ENCODE measurements at regions not wholly inside any gene's neighbourhood (a gene's known extent, or its start where the extent isn't known, plus 50 kb on each side); places are given as distances from the start of the nearest gene placed in this dataset.

GRCh38 chr3:64939747-64940450 lies 252.1 kb upstream of the ADAMTS9 start:
- DNase-seq (ENCODE audit: low read depth, low spot score): no peak

GRCh38 chr3:64939309-64939708 lies 251.5 kb upstream of the ADAMTS9 start:
- no peaks in the 10 kb centered on the region for H3K36me3 ChIP-seq (ENCODE audit: insufficient read depth, low read length)
- no peak for TF ChIP-seq EZH2 (IDR thresholded peaks at IDR 0.05)
- no peak for TF ChIP-seq FOXP2 (optimal IDR thresholded peaks at IDR 0.05; ENCODE audit: control extremely low read depth, extremely low read length, insufficient read depth)
- no peak for TF ChIP-seq POLR2AphosphoS5 (IDR thresholded peaks at IDR 0.05; ENCODE audit: borderline replicate concordance, low read depth, low read length)
- no peak overlapping the region for H3K27ac ChIP-seq
- no peak for DNase-seq (ENCODE audit: low read depth, low spot score)
- no peak overlapping the region for H3K4me3 ChIP-seq
- no peaks in the 10 kb centered on the region for H3K9me3 ChIP-seq (ENCODE audit: low read depth, low read length)
- H3K9ac ChIP-seq (ENCODE audit: insufficient read length): no peak overlapping the region

More at GRCh38 chr3:64939747-64940450, 252.1 kb upstream of the ADAMTS9 start:
- Histone ChIP-seq H3K9me3 (ENCODE audit: low read depth, low read length) (no peaks in the 10 kb centered on the region), H3K9ac (ENCODE audit: insufficient read length) (no peak overlapping the region), H3K27ac (no peak overlapping the region), H3K36me3 (ENCODE audit: insufficient read depth, low read length) (no peaks in the 10 kb centered on the region), H3K4me3 (no peak overlapping the region)
- TF ChIP-seq FOXP2 (optimal IDR thresholded peaks at IDR 0.05; ENCODE audit: control extremely low read depth, extremely low read length, insufficient read depth): no peak
- TF ChIP-seq POLR2AphosphoS5 (IDR thresholded peaks at IDR 0.05; ENCODE audit: borderline replicate concordance, low read depth, low read length): no peak

- Histone ChIP-seq H3K9me3 (ENCODE audit: low read depth, low read length) (no peaks in the 10 kb centered on the region), H3K4me3 (no peak overlapping the region), H3K27ac (no peak overlapping the region), H3K36me3 (ENCODE audit: insufficient read depth, low read length) (no peaks in the 10 kb centered on the region), H3K9ac (ENCODE audit: insufficient read length) (no peak overlapping the region)
- no peak for DNase-seq (ENCODE audit: low read depth, low spot score)
- TF ChIP-seq POLR2AphosphoS5 (IDR thresholded peaks at IDR 0.05; ENCODE audit: borderline replicate concordance, low read depth, low read length): no peak
These were observed 248.8 kb upstream of the ADAMTS9 start for GRCh38 chr3:64936556-64936955.

GRCh38 chr3:64935971-64936370 lies 248.2 kb upstream of the ADAMTS9 start:
- Histone ChIP-seq H3K9ac (ENCODE audit: insufficient read length) (no peak overlapping the region), H3K4me3 (no peak overlapping the region), H3K27ac (no peak overlapping the region), H3K36me3 (ENCODE audit: insufficient read depth, low read length) (no peaks in the 10 kb centered on the region), H3K9me3 (ENCODE audit: low read depth, low read length) (no peaks in the 10 kb centered on the region)
- TF ChIP-seq EZH2 (IDR thresholded peaks at IDR 0.05) (no peak), FOXP2 (optimal IDR thresholded peaks at IDR 0.05; ENCODE audit: control extremely low read depth, extremely low read length, insufficient read depth) (no peak), POLR2AphosphoS5 (IDR thresholded peaks at IDR 0.05; ENCODE audit: borderline replicate concordance, low read depth, low read length) (no peak)
- DNase-seq (ENCODE audit: low read depth, low spot score): no peak

GRCh38 chr3:64932666-64933342 lies 245.0 kb upstream of the ADAMTS9 start:
- Histone ChIP-seq H3K27ac (no peak overlapping the region), H3K36me3 (ENCODE audit: insufficient read depth, low read length) (no peaks in the 10 kb centered on the region), H3K4me3 (no peak overlapping the region), H3K9me3 (ENCODE audit: low read depth, low read length) (no peaks in the 10 kb centered on the region), H3K9ac (ENCODE audit: insufficient read length) (no peak overlapping the region)
- DNase-seq (ENCODE audit: low read depth, low spot score): no peak
- TF ChIP-seq POLR2AphosphoS5 (IDR thresholded peaks at IDR 0.05; ENCODE audit: borderline replicate concordance, low read depth, low read length) (no peak), EZH2 (IDR thresholded peaks at IDR 0.05) (no peak), FOXP2 (optimal IDR thresholded peaks at IDR 0.05; ENCODE audit: control extremely low read depth, extremely low read length, insufficient read depth) (no peak)

GRCh38 chr3:64932016-64932518 lies 244.3 kb upstream of the ADAMTS9 start:
- no peak for DNase-seq (ENCODE audit: low read depth, low spot score)
- Histone ChIP-seq H3K4me3 (no peak overlapping the region), H3K36me3 (ENCODE audit: insufficient read depth, low read length) (no peaks in the 10 kb centered on the region), H3K9ac (ENCODE audit: insufficient read length) (no peak overlapping the region), H3K27ac (no peak overlapping the region), H3K9me3 (ENCODE audit: low read depth, low read length) (no peaks in the 10 kb centered on the region)
- TF ChIP-seq FOXP2 (optimal IDR thresholded peaks at IDR 0.05; ENCODE audit: control extremely low read depth, extremely low read length, insufficient read depth): no peak
- TF ChIP-seq POLR2AphosphoS5 (IDR thresholded peaks at IDR 0.05; ENCODE audit: borderline replicate concordance, low read depth, low read length): no peak
- TF ChIP-seq EZH2 (IDR thresholded peaks at IDR 0.05): no peak

GRCh38 chr3:64930891-64931290 lies 243.1 kb upstream of the ADAMTS9 start:
- no peaks in the 10 kb centered on the region for H3K36me3 ChIP-seq (ENCODE audit: insufficient read depth, low read length)
- no peak for DNase-seq (ENCODE audit: low read depth, low spot score)
- H3K9ac ChIP-seq (ENCODE audit: insufficient read length): no peak overlapping the region
- H3K4me3 ChIP-seq: no peak overlapping the region
- TF ChIP-seq FOXP2 (optimal IDR thresholded peaks at IDR 0.05; ENCODE audit: control extremely low read depth, extremely low read length, insufficient read depth): no peak
- no peak for TF ChIP-seq POLR2AphosphoS5 (IDR thresholded peaks at IDR 0.05; ENCODE audit: borderline replicate concordance, low read depth, low read length)
- no peak for TF ChIP-seq EZH2 (IDR thresholded peaks at IDR 0.05)
- H3K9me3 ChIP-seq (ENCODE audit: low read depth, low read length): no peaks in the 10 kb centered on the region
- H3K27ac ChIP-seq: no peak overlapping the region

GRCh38 chr3:64928683-64929082 lies 240.9 kb upstream of the ADAMTS9 start:
- no peak overlapping the region for H3K27ac ChIP-seq
- H3K4me3 ChIP-seq: no peak overlapping the region
- DNase-seq (ENCODE audit: low read depth, low spot score): no peak
- no peak overlapping the region for H3K9ac ChIP-seq (ENCODE audit: insufficient read length)
- no peaks in the 10 kb centered on the region for H3K9me3 ChIP-seq (ENCODE audit: low read depth, low read length)
- no peaks in the 10 kb centered on the region for H3K36me3 ChIP-seq (ENCODE audit: insufficient read depth, low read length)
- TF ChIP-seq POLR2AphosphoS5 (IDR thresholded peaks at IDR 0.05; ENCODE audit: borderline replicate concordance, low read depth, low read length): no peak
- TF ChIP-seq FOXP2 (optimal IDR thresholded peaks at IDR 0.05; ENCODE audit: control extremely low read depth, extremely low read length, insufficient read depth): no peak
- no peak for TF ChIP-seq EZH2 (IDR thresholded peaks at IDR 0.05)

Measured in SK-N-MC (cell line).